Urinary bladder (tissue), 3 donors: ENCODE measurements at regions not wholly inside any gene's neighbourhood (a gene's known extent, or its start where the extent isn't known, plus 50 kb on each side); places are given as distances from the start of the nearest gene placed in this dataset.

Source experiments
- DNase-seq: peaks from one replicate; pipeline ENCODE4 v3.0.0-alpha.2; 2015; ENCODE audit errors: extremely low spot score
- H3K27ac ChIP-seq: one replicate; pipeline ENCODE4 v1.5.1; 2013; ENCODE audit warnings: low read depth, mild to moderate bottlenecking, moderate library complexity
- H3K36me3 ChIP-seq: one replicate; pipeline ENCODE4 v1.6.1; 2013; ENCODE audit warnings: mild to moderate bottlenecking, moderate library complexity; ENCODE audit not compliant: insufficient read depth
- H3K4me1 ChIP-seq: one replicate; pipeline ENCODE4 v1.6.1; 2013; ENCODE audit warnings: mild to moderate bottlenecking, moderate library complexity; ENCODE audit not compliant: insufficient read depth
- H3K4me3 ChIP-seq: one replicate; pipeline ENCODE4 v1.5.1; 2013; ENCODE audit warnings: low read depth, low read length
- WGBS: extraction: QIAGEN DNeasy Blood & Tissue Kit; methylation state at CpG from one replicate; pipeline ENCODE4 v1.1.7; 2013; 5-methylcytosine and 5-hydroxymethylcytosine counted together
- donor health status: healthy with polysubstance abuse.
- donor health status: healthy.

DNA sequence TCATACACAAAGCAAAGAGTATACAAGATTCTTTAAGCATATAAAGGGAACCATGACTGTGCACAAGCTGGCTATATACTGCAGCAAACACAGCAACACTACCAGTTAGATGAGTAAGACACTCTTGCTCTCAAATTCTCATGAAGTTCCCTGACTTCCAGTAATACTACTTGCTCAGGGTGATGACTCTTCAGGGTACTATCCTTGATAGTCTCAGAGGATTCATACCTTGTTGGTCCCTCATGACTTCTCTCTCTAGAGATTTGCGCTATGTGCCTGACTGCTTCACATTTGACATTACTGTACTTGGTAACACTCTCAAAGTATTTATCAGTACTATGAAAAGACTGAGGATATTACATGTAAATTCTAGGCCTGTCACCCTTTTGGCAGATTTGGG, 159.8 kb upstream of the ZRANB2 start:
- no peaks in the 10 kb centered on the region for H3K4me1 ChIP-seq
- no peak overlapping the region for H3K4me3 ChIP-seq
- no peak for DNase-seq
- H3K36me3 ChIP-seq: no peaks in the 10 kb centered on the region
- no peak overlapping the region for H3K27ac ChIP-seq
- 100% methylated on average over 1 of the region's 1 CpG for WGBS

DNA sequence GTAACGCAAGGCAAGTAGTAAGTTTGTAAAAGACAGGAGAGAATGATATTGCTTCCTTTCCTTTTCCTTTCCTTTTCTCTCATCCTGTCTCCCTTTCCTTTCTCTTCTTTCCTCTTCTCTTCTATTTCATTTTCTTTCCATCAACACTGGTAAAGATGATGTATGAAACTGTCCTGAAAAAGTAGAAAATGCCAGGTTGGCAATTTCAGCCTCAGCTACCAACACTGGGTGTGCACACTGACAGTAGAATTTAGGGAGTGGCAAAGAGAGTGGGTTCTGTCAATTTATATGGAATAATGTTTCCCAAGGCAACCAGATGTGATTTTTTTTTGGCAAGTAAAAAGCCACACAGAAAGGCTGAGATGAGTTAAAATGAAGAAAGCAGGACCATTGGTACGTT, 155.7 kb upstream of the ZRANB2 start:
- no peaks in the 10 kb centered on the region for H3K36me3 ChIP-seq
- no peak overlapping the region for H3K27ac ChIP-seq
- no peak for DNase-seq
- WGBS: 85% methylated on average over 2 of the region's 2 CpGs
- no peak overlapping the region for H3K4me3 ChIP-seq
- H3K4me1 ChIP-seq: no peaks in the 10 kb centered on the region

DNA sequence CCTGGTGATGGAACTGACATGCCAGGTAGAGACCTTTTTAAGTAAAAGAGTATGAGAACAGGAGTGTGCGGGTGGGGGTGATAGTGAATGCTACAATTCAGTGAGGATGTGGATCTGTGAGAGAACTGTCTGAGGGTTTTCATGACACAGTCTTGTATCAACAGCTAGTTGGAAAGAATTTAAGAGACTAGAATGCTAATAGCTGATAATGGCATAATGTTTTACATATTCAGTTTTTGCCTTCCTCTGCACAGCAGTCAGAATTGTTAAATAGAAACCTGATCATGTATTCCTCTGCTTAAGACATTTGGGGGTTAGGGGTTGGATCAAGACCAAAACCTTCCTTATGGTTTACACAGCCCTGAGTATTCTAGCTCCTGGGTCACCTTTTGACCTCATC, 152.8 kb upstream of the ZRANB2 start:
- H3K36me3 ChIP-seq: no peaks in the 10 kb centered on the region
- H3K4me1 ChIP-seq: no peaks in the 10 kb centered on the region
- WGBS: 94% methylated on average over 1 of the region's 1 CpG
- H3K4me3 ChIP-seq: no peak overlapping the region
- DNase-seq: no peak
- no peak overlapping the region for H3K27ac ChIP-seq

DNA sequence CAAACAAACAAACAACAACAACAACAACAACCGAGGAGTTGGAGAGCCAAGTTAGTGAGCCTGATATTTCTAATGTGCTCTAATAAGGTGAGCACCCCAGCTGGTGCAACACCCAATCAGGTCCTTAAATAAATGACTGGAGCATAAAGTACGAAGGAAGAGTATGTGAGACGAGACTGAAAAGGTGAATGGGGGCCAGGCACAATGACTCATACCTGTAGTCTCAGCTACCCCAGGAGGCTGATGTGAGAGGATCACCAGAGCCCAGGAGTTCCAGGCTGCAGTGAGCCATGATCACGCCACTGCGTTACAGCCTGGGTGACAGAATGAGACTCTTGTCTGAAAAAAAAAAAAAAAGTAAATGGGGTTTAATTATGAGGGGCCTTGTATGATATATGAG, 152.0 kb upstream of the ZRANB2 start:
- Histone ChIP-seq H3K4me1 (no peaks in the 10 kb centered on the region), H3K36me3 (no peaks in the 10 kb centered on the region), H3K4me3 (no peak overlapping the region), H3K27ac (no peak overlapping the region)
- WGBS: 88% methylated on average over 5 of the region's 5 CpGs
- no peak for DNase-seq

DNA sequence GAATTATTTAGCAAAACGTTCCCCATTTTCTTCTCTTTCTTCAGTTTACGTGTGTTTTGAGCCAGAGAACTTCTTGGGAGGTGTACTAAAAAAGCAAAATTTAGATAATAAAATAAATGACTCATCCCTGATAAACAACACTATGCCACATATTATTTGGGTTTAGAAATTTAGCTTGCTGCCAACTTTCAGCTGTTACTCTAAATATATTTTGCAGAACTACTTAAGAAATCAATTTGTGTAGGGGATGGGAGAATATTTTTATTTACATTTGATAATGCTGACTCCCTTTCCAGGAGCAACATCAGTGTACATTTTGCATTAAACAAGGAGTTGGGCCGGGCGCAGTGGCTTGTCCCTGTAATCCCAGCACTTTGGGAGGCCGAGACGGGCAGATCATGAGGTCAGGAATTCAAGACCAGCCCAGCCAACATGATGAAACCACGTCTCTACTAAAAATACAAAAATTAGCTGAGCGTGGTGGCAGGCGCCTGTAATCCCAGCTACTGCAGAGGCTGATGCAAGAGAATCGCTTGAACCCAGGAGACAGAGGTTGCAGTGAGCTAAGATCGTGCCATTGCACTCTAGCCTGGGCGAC, 151.4 kb upstream of the ZRANB2 start:
- no peak for DNase-seq
- Histone ChIP-seq H3K4me3 (no peak overlapping the region), H3K36me3 (no peaks in the 10 kb centered on the region), H3K4me1 (no peaks in the 10 kb centered on the region), H3K27ac (no peak overlapping the region)
- WGBS: 59% methylated on average over 12 of the region's 12 CpGs

DNA sequence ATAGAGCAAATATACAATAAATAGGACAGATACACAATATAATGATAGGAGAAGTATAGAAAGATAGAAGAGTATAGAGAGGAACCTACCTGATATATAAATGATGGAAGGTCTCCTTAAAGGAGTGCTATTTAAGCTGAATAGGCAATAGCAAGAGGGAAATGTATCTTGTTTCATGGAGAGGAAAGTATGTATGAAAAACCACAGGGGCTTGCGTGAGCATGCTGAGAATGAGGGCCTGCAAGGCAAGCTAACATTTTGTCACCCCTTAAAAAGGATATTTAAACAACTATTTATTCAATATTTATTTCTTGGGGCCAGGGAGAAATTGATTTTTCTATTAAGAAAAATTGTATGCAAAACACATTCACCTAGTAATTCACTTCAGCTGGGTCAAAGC, 150.9 kb upstream of the ZRANB2 start:
- Histone ChIP-seq H3K4me3 (no peak overlapping the region), H3K4me1 (no peaks in the 10 kb centered on the region), H3K36me3 (no peaks in the 10 kb centered on the region), H3K27ac (no peak overlapping the region)
- DNase-seq: no peak
- WGBS: 75% methylated on average over 1 of the region's 1 CpG

DNA sequence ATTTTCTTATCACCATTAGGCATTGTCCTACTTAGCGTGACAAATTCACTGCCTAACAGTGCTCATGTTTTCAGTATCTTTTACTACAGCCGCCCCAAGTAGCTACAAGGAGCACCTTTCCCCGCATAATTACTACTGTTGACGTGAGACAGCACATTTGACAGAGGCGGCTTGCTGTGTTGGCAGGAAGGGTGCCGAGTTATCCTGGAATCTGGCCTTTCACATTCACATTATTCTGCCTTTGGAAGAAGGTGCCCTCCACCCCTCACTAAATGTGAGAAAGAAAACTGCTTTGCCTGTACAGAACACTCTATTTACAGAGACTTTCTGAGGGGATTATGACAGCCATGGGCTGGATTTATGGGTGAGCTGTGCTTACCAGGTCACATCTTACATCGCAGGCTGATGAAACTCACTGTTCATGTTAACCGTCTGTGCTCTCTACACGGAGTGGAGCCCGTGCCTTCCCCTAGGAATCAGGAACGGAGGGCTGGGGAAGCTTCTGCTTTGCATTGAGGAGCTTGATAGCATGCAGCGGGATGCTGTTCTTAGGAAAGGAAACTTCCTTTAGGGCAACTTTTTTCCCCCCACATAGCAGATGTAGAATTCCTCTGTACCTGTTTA, 148.0 kb upstream of the ZRANB2 start:
- DNase-seq: no peak
- H3K36me3 ChIP-seq: no peaks in the 10 kb centered on the region
- no peaks in the 10 kb centered on the region for H3K4me1 ChIP-seq
- H3K27ac ChIP-seq: no peak overlapping the region
- no peak overlapping the region for H3K4me3 ChIP-seq
- 42% methylated on average over 12 of the region's 12 CpGs for WGBS

DNA sequence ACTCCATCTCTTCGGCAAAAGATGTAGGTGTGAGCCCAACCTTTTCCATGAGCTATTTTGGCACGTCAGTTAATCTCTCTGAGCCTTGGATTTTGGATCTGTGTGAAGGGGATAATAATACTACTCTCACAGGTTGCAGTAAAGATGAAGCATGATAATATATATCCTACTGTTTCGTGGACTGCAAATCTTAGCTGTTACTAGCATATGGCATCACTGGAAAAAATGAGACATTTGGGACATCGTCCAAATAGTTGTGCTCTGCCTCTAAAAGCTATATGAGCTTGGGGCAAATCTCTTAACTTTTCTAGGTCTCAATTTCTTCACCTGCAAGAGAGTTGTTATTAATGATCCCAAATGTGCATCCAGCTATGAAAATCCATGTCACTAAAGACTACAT, 147.4 kb upstream of the ZRANB2 start:
- no peak for DNase-seq
- WGBS: 75% methylated on average over 4 of the region's 4 CpGs

DNA sequence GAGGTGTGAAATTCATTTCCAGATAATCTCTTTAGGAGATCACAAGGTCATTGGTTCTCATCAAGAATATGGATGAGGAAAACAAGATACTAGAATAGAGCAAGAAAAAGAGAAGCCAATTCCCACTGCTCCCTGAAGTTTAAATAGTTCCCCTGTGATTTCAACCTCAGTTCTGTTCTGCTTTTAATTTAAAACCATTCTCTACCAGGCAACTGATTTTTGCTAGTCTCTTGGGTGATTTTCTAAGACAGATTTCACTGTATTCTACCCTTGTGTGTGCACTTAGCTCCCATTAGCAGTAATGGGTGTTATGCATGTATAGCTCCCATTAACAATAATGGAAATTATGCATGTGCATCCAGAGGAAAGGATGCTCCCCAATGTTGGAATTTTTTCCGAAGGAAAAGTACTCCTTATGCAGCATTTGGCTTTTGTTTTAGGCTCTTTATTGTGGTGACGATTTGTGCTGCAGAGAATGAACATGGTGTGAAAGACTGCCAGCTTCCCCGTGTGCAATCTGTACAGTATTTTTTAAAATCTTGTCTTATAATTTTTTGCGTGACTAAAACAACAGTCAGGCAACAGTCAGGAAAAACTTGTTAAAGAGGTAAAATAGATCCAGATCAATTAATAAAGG, 144.0 kb upstream of the ZRANB2 start:
- Histone ChIP-seq H3K4me3 (no peak overlapping the region), H3K4me1 (no peaks in the 10 kb centered on the region), H3K36me3 (no peaks in the 10 kb centered on the region), H3K27ac (no peak overlapping the region)
- WGBS: 76% methylated on average over 4 of the region's 4 CpGs
- no peak for DNase-seq

More for the DNA sequence above, 147.4 kb upstream of the ZRANB2 start:
- Histone ChIP-seq H3K4me1 (no peaks in the 10 kb centered on the region), H3K4me3 (no peak overlapping the region), H3K36me3 (no peaks in the 10 kb centered on the region), H3K27ac (no peak overlapping the region)

DNA sequence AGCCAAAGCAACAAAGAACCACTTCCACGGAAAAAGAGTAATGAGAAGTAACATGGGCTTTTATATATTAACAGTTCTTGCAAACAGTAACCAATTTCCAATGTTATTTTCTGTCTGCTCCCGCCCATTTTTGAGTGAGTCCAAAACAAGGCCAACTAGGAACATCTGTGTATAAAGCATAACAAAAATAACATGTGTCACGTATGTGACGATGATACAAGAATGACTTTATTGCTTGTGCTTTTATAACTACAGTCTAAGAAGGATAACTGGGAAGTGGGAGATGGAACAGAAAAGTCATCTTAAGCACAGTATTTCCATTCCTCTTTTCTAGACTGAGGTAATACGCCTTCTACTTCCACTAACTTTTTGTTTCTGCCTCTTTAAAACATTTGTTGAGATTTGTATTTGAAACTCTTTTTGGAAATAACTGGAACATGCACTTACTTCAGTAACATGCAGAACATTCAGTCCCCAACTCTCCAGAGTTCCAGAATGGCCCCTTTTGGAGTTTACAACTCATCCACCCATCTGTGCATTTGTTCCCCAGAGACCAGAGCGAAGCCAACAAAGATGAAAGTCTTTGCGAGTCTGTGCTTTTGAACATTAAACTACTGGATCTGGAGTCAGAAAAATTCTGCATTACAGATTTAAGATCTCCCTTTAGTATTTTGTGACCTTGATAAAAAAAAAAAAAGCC, 143.0 kb upstream of the ZRANB2 start:
- 75% methylated on average over 7 of the region's 7 CpGs for WGBS
- no peak for DNase-seq
- no peaks in the 10 kb centered on the region for H3K4me1 ChIP-seq
- no peaks in the 10 kb centered on the region for H3K36me3 ChIP-seq
- no peak overlapping the region for H3K27ac ChIP-seq
- no peak overlapping the region for H3K4me3 ChIP-seq

DNA sequence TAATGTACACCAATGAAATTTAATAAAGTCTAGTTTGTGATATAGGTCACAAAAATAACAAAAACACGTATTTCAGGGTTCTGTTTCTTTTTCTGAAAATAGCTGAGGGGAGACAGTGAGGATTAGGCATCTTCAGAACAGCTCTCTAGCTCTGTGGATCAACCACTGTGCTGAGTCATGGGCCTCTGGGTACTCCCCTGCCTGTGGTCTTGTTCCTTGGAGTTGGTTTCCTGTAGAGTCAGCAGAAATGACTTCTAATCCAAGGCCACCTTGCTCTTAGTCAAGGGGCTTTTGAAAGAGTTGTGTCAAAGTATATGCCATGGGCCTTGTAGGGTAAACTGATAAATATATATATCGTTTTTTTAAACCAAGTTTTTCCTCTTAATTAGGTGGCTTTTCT, 141.8 kb upstream of the ZRANB2 start:
- no peaks in the 10 kb centered on the region for H3K4me1 ChIP-seq
- no peak overlapping the region for H3K27ac ChIP-seq
- no peak overlapping the region for H3K4me3 ChIP-seq
- 79% methylated on average over 2 of the region's 2 CpGs for WGBS
- DNase-seq: no peak
- no peaks in the 10 kb centered on the region for H3K36me3 ChIP-seq

DNA sequence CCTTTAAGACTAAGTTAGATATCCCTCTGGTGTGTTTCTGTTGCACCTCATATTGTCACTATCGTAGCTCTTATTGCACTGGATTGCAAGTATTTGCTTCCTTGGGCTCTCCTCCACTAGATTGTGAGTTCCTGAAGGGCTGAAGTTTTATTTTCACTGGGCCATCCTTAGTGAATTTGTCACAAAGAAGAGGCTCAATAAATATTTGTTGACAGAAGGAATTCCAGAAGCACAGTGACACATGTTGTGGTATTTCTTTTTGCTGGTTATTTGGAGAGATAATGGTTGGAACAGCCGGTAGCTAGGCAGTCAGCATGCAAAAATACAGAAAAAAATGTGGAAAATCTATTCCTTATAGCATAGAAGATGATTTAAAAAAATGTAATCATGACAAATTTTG, 129.9 kb upstream of the ZRANB2 start:
- H3K4me1 ChIP-seq: no peaks in the 10 kb centered on the region
- WGBS: 84% methylated on average over 2 of the region's 2 CpGs
- no peaks in the 10 kb centered on the region for H3K36me3 ChIP-seq
- DNase-seq: no peak
- H3K27ac ChIP-seq: no peak overlapping the region
- no peak overlapping the region for H3K4me3 ChIP-seq

DNA sequence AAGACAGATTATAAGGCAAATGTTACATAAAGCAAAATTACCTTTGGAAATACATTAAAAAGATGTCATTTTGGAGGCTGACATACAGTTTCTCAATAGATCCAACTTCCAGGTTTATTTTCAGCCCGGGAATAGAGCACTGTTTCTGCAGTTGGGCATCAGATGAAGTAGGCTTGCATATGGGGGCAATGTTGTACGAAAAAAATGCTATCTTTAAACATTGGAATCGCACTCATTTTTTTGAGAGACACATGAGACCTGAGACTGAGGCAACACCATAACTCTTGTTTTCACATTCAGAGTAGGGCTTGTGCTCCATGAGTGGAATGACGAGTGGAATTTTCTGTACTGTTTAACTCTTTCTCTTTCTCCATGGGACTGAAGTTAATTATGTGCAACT, 122.4 kb upstream of the ZRANB2 start:
- Histone ChIP-seq H3K27ac (no peak overlapping the region), H3K4me1 (no peaks in the 10 kb centered on the region), H3K36me3 (no peaks in the 10 kb centered on the region), H3K4me3 (no peak overlapping the region)
- no peak for DNase-seq
- 91% methylated on average over 4 of the region's 4 CpGs for WGBS

DNA sequence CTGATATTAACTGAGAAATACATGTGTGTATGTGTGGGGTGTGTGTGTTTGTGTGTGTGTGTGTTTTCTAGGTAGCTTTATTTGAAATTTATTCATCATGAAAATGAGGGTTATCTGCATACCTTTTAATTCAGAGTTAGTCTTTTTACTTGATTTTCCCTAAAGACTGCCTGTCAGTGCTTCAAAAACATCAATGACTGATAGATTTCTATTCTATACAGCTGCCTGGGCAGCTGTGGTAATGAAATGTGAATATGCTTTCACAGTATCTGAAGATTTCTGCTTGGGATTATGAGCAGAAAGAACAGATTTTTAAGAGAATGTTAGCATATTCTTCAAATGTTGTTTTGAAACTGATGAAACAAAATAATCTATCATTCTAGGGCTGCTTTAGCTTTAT, 119.7 kb upstream of the ZRANB2 start:
- DNase-seq: no peak
- Histone ChIP-seq H3K4me1 (no peaks in the 10 kb centered on the region), H3K4me3 (no peak overlapping the region), H3K27ac (no peak overlapping the region), H3K36me3 (no peaks in the 10 kb centered on the region)
